Stomach (tissue), 8 donors: ENCODE measurements at regions not wholly inside any gene's neighbourhood (a gene's known extent, or its start where the extent isn't known, plus 50 kb on each side); places are given as distances from the start of the nearest gene placed in this dataset.

Experiments
- DNase-seq, 2 donors: peaks; one replicate each; pipeline versions ENCODE4 v3.0.0 to v3.0.0-alpha.2; 2013 to 2019
- H3K27ac ChIP-seq, 5 donors: fragments of 200-600 bp in 4 of 5; sonication (generic) in 4 of 5; one replicate each; pipeline ENCODE4 v1.5.1; 2013 to 2019; ENCODE audit warnings: mild to moderate bottlenecking in 1 of 5, moderate library complexity in 1 of 5
- H3K27me3 ChIP-seq, 3 donors: fragments of 200-600 bp; sonication (generic); one replicate each; pipeline ENCODE4 v1.5.1; 2017 to 2019; ENCODE audit warnings: mixed run types in 1 of 3
- H3K36me3 ChIP-seq, 4 donors: fragments of 200-600 bp; sonication (generic); 1 replicate in 3 of 4; 2 replicates in 1 of 4; pipeline ENCODE4 v1.5.1; 2016 to 2019
- H3K4me1 ChIP-seq, 4 donors: fragments of 200-600 bp; sonication (generic); one replicate each; pipeline ENCODE4 v1.5.1; 2016 to 2019
- H3K4me3 ChIP-seq, 4 donors: fragments of 200-600 bp; sonication (generic) in 3 of 4; one replicate each; pipeline ENCODE4 v1.5.1; 2016 to 2019; ENCODE audit warnings: mild to moderate bottlenecking in 1 of 4
- H3K9me3 ChIP-seq, 4 donors: fragments of 200-600 bp; sonication (generic); one replicate each; pipeline ENCODE4 v1.5.1; 2016 to 2019
- EP300 ChIP-seq: sonication (generic); formaldehyde crosslinking; IDR thresholded peaks from one replicate; pipeline ENCODE4 v1.6.1; 2017; ENCODE audit warnings: antibody characterized with exemption
- POLR2A ChIP-seq, 4 donors: fragments of 450-650 bp; IDR thresholded peaks; one replicate each; pipeline ENCODE4 v1.6.1; 2016; ENCODE audit warnings: antibody characterized with exemption in 4 of 4, control low read depth in 2 of 4, mild to moderate bottlenecking in 1 of 4, moderate library complexity in 1 of 4
- POLR2AphosphoS5 ChIP-seq, 3 donors: sonication (generic); formaldehyde crosslinking; IDR thresholded peaks; one replicate each; pipeline ENCODE4 v1.6.1; 2016; ENCODE audit warnings: antibody characterized with exemption in 3 of 3
- WGBS, 5 donors: extraction: QIAGEN DNeasy Blood & Tissue Kit in 3 of 5; methylation state at CpG; one replicate each; pipeline versions ENCODE4 v1.1.5 to v1.1.7; 2013 to 2018; 5-methylcytosine and 5-hydroxymethylcytosine counted together
- intact Hi-C: fragments of 100-400 bp; cut with DNase I; formaldehyde crosslinking; loops from one replicate; pipeline ENCODE4 v1.15.1; 2023; ENCODE audit warnings: low total_unique reads
- TF ChIP-seq, protein P1 (sequence below), 7 experiments: fragments of 450-650 bp in 4 of 7; fragments of 200-600 bp in 3 of 7; sonication (generic) in 3 of 7; IDR thresholded peaks; one replicate each; pipeline ENCODE4 v1.5.1; 2016 to 2019; ENCODE audit warnings: antibody characterized with exemption in 7 of 7, control low read depth in 2 of 7, mild to moderate bottlenecking in 1 of 7
- donor health status: healthy with polysubstance abuse.
- donor health status: Bipolar disorder and iron deficiency.
- donor health status: healthy.

DNA sequence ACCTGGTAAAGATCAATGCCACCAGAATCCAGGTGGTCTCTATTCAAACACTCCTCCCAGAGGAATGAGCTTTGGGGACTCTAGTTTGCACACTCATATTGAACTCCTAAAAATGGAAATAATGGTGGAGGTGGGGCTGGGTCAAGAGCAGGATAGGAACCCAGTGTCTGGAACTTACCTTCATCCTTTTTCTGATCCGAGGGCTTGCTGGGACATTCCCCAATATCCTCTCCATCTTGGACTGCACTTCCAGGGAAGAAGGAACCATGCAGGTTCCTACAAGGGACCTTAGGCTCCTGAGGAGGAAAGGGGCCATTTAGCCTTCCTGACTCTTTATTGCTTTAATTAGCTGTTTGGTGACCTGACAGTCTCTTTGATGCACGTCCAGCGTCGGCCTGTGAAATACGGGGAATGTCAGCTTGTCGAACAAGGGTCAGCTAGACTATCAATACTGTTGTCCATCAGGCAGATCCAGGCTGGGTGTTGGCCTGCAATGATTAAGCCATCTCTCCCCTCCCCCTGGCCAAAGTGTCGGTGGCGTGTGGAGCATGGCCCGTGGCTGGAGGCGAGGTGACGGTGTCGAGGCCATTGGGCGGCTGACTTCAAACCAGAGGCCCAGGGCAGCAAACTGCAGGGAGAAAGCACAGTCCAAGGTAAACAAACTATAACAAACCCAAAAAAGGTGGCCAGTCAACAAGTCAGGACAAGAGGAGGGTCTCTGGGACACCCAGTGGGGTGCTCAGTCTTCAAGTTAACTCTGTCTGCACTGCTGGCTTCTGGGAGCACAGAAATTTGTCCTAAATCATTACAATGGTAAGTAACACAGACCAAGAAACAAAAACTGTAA is 405.2 kb upstream of the TBX3 start:
- 72 to 85% (median 75%) methylated on average over 13 of the region's 13 CpGs for whole genome bisulfite sequencing, 5 donors
- H3K4me3 ChIP-seq, result no peak overlapping the region
- no peaks in the 10 kb centered on the region for H3K27me3 ChIP-seq
- intact Hi-C loops, result no loop called here
- no peak for DNase-seq
- H3K4me1 ChIP-seq, result no peaks in the 10 kb centered on the region
- no peaks in the 10 kb centered on the region for H3K9me3 ChIP-seq
- TF ChIP-seq, protein P1, sequence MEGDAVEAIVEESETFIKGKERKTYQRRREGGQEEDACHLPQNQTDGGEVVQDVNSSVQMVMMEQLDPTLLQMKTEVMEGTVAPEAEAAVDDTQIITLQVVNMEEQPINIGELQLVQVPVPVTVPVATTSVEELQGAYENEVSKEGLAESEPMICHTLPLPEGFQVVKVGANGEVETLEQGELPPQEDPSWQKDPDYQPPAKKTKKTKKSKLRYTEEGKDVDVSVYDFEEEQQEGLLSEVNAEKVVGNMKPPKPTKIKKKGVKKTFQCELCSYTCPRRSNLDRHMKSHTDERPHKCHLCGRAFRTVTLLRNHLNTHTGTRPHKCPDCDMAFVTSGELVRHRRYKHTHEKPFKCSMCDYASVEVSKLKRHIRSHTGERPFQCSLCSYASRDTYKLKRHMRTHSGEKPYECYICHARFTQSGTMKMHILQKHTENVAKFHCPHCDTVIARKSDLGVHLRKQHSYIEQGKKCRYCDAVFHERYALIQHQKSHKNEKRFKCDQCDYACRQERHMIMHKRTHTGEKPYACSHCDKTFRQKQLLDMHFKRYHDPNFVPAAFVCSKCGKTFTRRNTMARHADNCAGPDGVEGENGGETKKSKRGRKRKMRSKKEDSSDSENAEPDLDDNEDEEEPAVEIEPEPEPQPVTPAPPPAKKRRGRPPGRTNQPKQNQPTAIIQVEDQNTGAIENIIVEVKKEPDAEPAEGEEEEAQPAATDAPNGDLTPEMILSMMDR (IDR thresholded peaks at IDR 0.05), result no peak
- no peak for TF ChIP-seq POLR2AphosphoS5 (IDR thresholded peaks at IDR 0.05)
- TF ChIP-seq EP300, result no peak
- no peak for TF ChIP-seq POLR2A (IDR thresholded peaks at IDR 0.05)
- no peaks in the 10 kb centered on the region for H3K36me3 ChIP-seq
- no peak overlapping the region for H3K27ac ChIP-seq

DNA sequence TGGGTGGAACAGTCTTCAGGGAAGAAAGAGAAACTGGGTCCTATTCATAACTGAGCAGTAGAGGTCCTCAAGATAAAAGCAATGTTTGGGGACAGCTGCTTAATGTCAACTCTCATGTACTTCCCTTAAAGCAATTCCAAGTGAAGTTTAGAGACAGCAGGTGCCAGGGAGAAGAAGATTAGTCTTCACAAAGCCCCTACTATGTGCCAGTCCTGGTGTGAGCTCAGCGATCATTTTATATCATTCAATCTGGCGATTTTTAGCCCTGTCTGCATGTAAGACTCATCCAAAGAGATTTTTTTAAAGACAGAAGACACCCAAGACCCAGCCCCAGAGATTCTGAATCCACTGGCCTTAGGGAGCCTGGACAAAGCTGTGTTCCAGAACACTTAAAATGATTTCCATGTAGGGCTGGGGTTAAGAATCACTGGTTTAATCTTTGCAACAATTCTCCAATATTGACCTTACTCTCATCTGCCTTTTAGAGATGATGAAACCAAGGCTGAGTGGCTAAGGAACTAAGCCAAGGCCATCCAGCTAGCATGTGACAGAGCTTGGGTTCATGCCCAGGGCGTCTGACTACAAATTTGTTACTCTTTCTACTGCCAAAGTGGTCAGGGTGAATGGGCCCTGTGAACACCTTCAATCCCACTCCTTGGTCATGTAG is 404.5 kb upstream of the TBX3 start:
- no peaks in the 10 kb centered on the region for H3K4me1 ChIP-seq
- 65 to 69% (median 65%) methylated on average over 3 of the region's 3 CpGs for WGBS, 5 donors
- no peak for DNase-seq
- H3K36me3 ChIP-seq, result no peaks in the 10 kb centered on the region
- intact Hi-C loops, result no loop called here
- H3K27me3 ChIP-seq, result no peaks in the 10 kb centered on the region
- H3K4me3 ChIP-seq, result no peak overlapping the region
- TF ChIP-seq POLR2AphosphoS5 (IDR thresholded peaks at IDR 0.05) (no peak), POLR2A (IDR thresholded peaks at IDR 0.05) (no peak)
- TF ChIP-seq, protein P1 (IDR thresholded peaks at IDR 0.05), result no peak
- H3K27ac ChIP-seq, result no peak overlapping the region
- H3K9me3 ChIP-seq, result no peaks in the 10 kb centered on the region

GRCh38 chr12:115085594-115085993 is 401.6 kb upstream of the TBX3 start:
- TF ChIP-seq, protein P1 (IDR thresholded peaks at IDR 0.05), result no peak
- TF ChIP-seq POLR2AphosphoS5 (IDR thresholded peaks at IDR 0.05) (no peak), POLR2A (IDR thresholded peaks at IDR 0.05) (no peak), EP300 (no peak)
- H3K27me3 ChIP-seq, result no peaks in the 10 kb centered on the region
- 91 to 98% (median 95%) methylated on average over 7 of the region's 7 CpGs for WGBS, 5 donors
- intact Hi-C loops, result no loop called here
- no peak overlapping the region for H3K4me3 ChIP-seq
- H3K9me3 ChIP-seq, result no peaks in the 10 kb centered on the region
- no peaks in the 10 kb centered on the region for H3K36me3 ChIP-seq
- no peak for DNase-seq
- H3K27ac ChIP-seq, result no peak overlapping the region
- H3K4me1 ChIP-seq, result peaks cover 0 to 5% (median 0%) of the 10 kb centered on the region in 4 donors

DNA sequence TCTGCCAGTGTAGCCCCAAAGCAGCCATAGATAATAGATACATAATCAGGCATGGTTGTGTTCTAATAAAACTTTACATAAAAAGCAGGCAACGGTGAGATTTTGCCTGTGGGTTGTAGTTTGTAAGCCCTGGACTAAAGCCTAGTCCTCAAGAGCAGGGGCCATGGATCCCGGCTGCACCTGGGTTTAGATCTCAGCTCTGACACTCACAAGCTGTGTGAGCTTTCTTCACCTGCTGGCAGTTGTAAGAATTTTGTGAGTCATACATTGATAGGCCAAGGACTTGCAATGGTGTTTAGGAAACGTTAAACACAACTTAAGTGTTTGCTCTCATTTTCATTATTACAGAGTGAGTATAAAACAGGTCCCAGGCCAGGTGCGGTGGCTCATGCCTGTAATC is 395.8 kb upstream of the TBX3 start:
- Histone ChIP-seq H3K9me3 (peaks cover 0 to 3% (median 0%) of the 10 kb centered on the region in 4 donors), H3K4me1 (peaks cover 0 to 10% (median 6%) of the 10 kb centered on the region in 4 donors), H3K36me3 (no peaks in the 10 kb centered on the region), H3K27me3 (no peaks in the 10 kb centered on the region), H3K27ac (no peak overlapping the region), H3K4me3 (no peak overlapping the region)
- TF ChIP-seq, protein P1 (IDR thresholded peaks at IDR 0.05), result no peak
- TF ChIP-seq POLR2AphosphoS5 (IDR thresholded peaks at IDR 0.05), result no peak
- TF ChIP-seq POLR2A (IDR thresholded peaks at IDR 0.05), result no peak
- TF ChIP-seq EP300, result no peak
- WGBS, 5 donors, result 31 to 63% (median 39%) methylated on average over 4 of the region's 4 CpGs
- intact Hi-C loops, result no loop called here
- no peak for DNase-seq
